H1 (cell line): ENCODE measurements at regions not wholly inside any gene's neighbourhood (a gene's known extent, or its start where the extent isn't known, plus 50 kb on each side); places are given as distances from the start of the nearest gene placed in this dataset.

Experiments
- BCL11A ChIP-seq, 2 experiments: IDR thresholded peaks; one replicate each; pipeline ENCODE4 v1.6.1; 2011; ENCODE audit warnings: low read depth in 2 of 2, low read length in 2 of 2, mild to moderate bottlenecking in 2 of 2
- CTCF ChIP-seq, 3 experiments: IDR thresholded peaks; 1 replicate in 2 of 3; 2 replicates in 1 of 3; pipeline versions ENCODE4 v1.5.1 to v1.6.1; 2011; ENCODE audit warnings: low read length in 3 of 3, mild to moderate bottlenecking in 3 of 3, inconsistent platforms in 2 of 3, low read depth in 1 of 3, moderate library complexity in 1 of 3; ENCODE audit not compliant: insufficient read depth in 1 of 3; ENCODE audit errors: control extremely low read depth in 1 of 3
- FOSL1 ChIP-seq: IDR thresholded peaks from 2 replicates; pipeline ENCODE4 v1.6.1; 2011; ENCODE audit warnings: mild to moderate bottlenecking, low read depth, low read length, moderate library complexity; ENCODE audit not compliant: insufficient read depth
- GABPA ChIP-seq: IDR thresholded peaks from 2 replicates; pipeline ENCODE4 v1.6.1; 2011; ENCODE audit warnings: mild to moderate bottlenecking, low read length, moderate library complexity, borderline replicate concordance; ENCODE audit not compliant: insufficient read depth
- MAX ChIP-seq: IDR thresholded peaks from 2 replicates; pipeline ENCODE4 v1.6.1; 2012; ENCODE audit warnings: inconsistent platforms
- POLR2AphosphoS5 ChIP-seq: IDR thresholded peaks from 2 replicates; pipeline ENCODE4 v1.6.1; 2011; ENCODE audit warnings: low read depth, low read length
- RXRA ChIP-seq: IDR thresholded peaks from 2 replicates; pipeline ENCODE4 v1.6.1; 2011; ENCODE audit warnings: low read depth, mild to moderate bottlenecking, low read length, moderate library complexity; ENCODE audit not compliant: insufficient read depth
- SIRT6 ChIP-seq: IDR thresholded peaks from one replicate; pipeline ENCODE4 v1.7.1; 2012; ENCODE audit warnings: low read length, inconsistent platforms
- USF2 ChIP-seq: IDR thresholded peaks from 2 replicates; pipeline ENCODE4 v1.6.1; 2011; ENCODE audit warnings: low read length, improper control_type of control experiment

- TF ChIP-seq FOSL1 = no peak
- TF ChIP-seq CTCF (IDR thresholded peaks at IDR 0.05; ENCODE audit: control extremely low read depth in 1 of 3, insufficient read depth in 1 of 3, low read depth in 1 of 3, low read length in 3 of 3) = no peak
- no peak for TF ChIP-seq MAX
- TF ChIP-seq RXRA = no peak
- no peak for TF ChIP-seq GABPA
- TF ChIP-seq BCL11A (IDR thresholded peaks at IDR 0.05; ENCODE audit: low read depth in 2 of 2, low read length in 2 of 2) = no peak
- TF ChIP-seq SIRT6 = no peak
- TF ChIP-seq POLR2AphosphoS5 = no peak
- no peak for TF ChIP-seq USF2
Observed at GRCh38 chr2:199685669-199686068, 165.3 kb downstream of the FTCDNL1 start.
